ENCODE measurements at regions not wholly inside any gene's neighbourhood (a gene's known extent, or its start where the extent isn't known, plus 50 kb on each side); places are given as distances from the start of the nearest gene placed in this dataset.

DNA sequence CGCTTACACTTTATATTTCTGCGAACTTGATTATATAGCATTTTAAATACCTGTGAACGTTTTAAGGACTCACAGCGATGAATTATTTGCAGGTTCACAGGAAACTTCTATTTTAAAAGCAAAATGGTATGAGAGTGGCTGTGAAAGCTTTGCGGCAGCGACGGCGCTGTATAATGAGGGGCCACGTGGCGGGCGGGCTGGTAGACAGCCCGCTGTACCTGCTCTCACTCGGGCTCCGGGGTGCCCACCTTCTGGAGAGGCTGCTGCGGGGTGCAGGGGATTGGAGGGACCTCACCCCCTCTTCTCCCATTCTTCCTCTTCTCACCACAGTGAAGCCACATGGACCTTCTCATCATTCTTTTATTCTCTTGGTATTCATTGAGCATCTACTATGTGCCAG is 164.2 kb upstream of the MYL2 start:
- H3K4me1 ChIP-seq (ENCODE audit: insufficient read depth, low read length) = no peaks in the 10 kb centered on the region
- no peak overlapping the region for H3K9ac ChIP-seq (ENCODE audit: low read depth, low read length)
- 98% methylated on average over 15 of the region's 15 CpGs for WGBS
- no peak overlapping the region for H3K4me3 ChIP-seq (ENCODE audit: low read length)
- H3K9me3 ChIP-seq (ENCODE audit: insufficient read depth, low read depth, low read length) = no peaks in the 10 kb centered on the region
- no peak overlapping the region for H3K27ac ChIP-seq (ENCODE audit: low read depth, low read length)
- no peaks in the 10 kb centered on the region for H3K36me3 ChIP-seq (ENCODE audit: insufficient read depth, low read length)
- H3K27me3 ChIP-seq (ENCODE audit: insufficient read depth, low read length) = no peaks in the 10 kb centered on the region

DNA sequence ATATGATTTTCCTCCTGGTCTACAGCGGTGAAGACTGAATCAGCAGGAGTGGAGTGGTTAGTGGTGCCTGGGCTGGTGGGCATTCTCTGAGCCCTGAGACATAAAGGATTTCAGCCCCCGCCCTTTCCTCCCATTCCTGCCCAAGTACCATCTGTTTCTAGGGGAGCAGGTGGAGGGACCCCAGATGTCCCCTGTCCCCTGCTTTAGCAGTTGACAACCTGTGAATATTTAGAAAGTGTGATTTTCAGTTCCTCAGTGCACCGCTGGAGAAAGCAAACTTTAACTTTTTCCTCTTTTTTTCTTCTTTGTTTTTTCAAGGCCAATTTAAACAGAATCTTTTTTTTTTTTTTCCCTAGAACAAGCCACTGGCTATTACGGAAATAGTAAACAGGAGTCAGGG is 163.8 kb upstream of the MYL2 start:
- no peak overlapping the region for H3K9ac ChIP-seq (ENCODE audit: low read depth, low read length)
- H3K4me3 ChIP-seq (ENCODE audit: low read length) = no peak overlapping the region
- H3K9me3 ChIP-seq (ENCODE audit: insufficient read depth, low read depth, low read length) = no peaks in the 10 kb centered on the region
- no peaks in the 10 kb centered on the region for H3K27me3 ChIP-seq (ENCODE audit: insufficient read depth, low read length)
- H3K36me3 ChIP-seq (ENCODE audit: insufficient read depth, low read length) = no peaks in the 10 kb centered on the region
- no peaks in the 10 kb centered on the region for H3K4me1 ChIP-seq (ENCODE audit: insufficient read depth, low read length)
- 90% methylated on average over 3 of the region's 4 CpGs for WGBS
- no peak overlapping the region for H3K27ac ChIP-seq (ENCODE audit: low read depth, low read length)

DNA sequence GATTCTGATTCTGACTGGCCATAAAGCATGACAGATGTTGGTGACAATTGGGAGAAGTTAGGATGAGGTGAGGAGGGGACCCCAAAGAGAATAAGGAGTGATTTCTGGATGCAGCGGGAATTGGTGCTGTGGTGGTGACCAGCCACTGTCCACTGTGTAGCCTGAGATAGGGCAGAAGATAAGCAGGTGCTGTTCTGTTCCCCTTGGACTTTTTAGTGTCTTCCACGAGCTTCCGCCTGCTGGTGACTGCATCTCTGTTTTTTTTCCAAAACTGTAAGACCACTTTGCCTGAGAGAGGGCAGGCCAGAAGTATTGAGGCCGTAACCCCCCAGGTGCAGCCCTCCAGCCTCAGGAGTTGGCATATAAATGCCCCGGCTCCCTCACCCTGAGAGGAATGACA is 161.2 kb upstream of the MYL2 start:
- Histone ChIP-seq H3K9ac (ENCODE audit: low read depth, low read length) (no peak overlapping the region), H3K36me3 (ENCODE audit: insufficient read depth, low read length) (no peaks in the 10 kb centered on the region), H3K4me3 (ENCODE audit: low read length) (no peak overlapping the region), H3K27me3 (ENCODE audit: insufficient read depth, low read length) (no peaks in the 10 kb centered on the region), H3K4me1 (ENCODE audit: insufficient read depth, low read length) (no peaks in the 10 kb centered on the region), H3K27ac (ENCODE audit: low read depth, low read length) (no peak overlapping the region), H3K9me3 (ENCODE audit: insufficient read depth, low read depth, low read length) (no peaks in the 10 kb centered on the region)
- WGBS = 91% methylated on average over 5 of the region's 5 CpGs

DNA sequence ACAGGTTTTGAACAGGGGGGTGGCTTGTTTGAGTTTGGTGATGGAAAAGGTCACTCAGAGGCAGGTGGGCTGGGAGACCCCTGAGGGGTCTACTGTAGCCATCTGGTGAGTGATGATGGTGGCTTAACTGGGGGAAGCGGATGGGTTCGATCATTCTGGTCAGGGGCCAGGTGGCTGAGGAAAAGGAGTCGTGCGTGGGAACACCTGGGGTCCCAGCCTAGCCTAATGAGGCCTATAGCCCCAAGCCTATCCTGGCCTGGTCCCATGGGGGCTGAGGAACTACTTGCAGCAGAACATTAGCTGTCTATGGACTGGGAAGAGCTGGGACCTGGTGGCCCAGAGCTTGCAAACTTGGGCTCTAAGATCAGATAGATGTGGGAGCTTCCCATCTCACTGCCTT is 158.4 kb upstream of the MYL2 start:
- WGBS = 92% methylated on average over 4 of the region's 4 CpGs
- Histone ChIP-seq H3K27ac (ENCODE audit: low read depth, low read length) (no peak overlapping the region), H3K36me3 (ENCODE audit: insufficient read depth, low read length) (no peaks in the 10 kb centered on the region), H3K4me1 (ENCODE audit: insufficient read depth, low read length) (0 out of 2 replicates have a peak, but pooled peaks cover 6% of the 10 kb centered on the region), H3K27me3 (ENCODE audit: insufficient read depth, low read length) (no peaks in the 10 kb centered on the region), H3K9ac (ENCODE audit: low read depth, low read length) (no peak overlapping the region), H3K4me3 (ENCODE audit: low read length) (no peak overlapping the region), H3K9me3 (ENCODE audit: insufficient read depth, low read depth, low read length) (no peaks in the 10 kb centered on the region)

DNA sequence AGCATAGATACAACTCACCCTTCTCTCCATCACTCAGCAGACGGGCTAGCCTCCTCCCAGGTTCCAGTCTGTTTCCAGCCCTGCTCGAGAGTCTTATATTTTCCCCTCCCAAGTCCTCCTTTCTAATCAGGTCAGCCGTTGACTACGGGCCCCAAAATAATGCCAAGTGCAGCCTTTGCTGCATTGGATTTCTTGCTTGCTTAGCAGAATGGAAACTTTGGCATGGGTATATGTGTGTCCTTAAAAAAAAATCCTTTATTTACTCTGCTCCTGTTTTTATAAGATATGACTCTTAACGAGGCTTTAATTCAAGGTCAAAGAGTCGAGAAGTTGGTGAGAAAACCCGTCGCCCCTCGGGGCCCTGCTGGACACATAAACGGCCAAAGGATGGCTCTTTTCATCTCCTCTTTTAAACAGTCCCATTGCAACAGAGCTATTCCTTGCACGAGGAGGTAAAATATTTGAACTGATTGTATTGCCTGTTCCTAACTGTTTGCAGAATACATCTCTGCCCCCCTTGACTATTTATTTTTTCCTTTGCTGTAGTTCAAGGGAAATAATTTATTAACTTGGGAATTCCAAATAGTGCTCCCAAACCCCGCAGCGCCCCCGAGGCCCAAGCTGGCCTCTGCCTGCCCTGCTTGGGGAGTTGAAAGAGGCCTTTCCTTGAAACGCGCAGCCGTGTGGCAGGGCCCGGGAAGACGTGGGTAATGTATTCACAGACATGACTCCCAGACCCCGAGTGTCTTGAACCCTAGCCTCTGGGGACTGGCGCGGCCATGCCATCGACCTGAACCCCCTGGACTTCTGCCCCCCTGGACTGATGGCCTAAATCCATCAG is 156.5 kb upstream of the MYL2 start:
- no peak overlapping the region for H3K9ac ChIP-seq (ENCODE audit: low read depth, low read length)
- peaks cover 14% of the 10 kb centered on the region for H3K4me1 ChIP-seq (ENCODE audit: insufficient read depth, low read length)
- 90% methylated on average over 23 of the region's 23 CpGs for WGBS
- no peaks in the 10 kb centered on the region for H3K9me3 ChIP-seq (ENCODE audit: insufficient read depth, low read depth, low read length)
- no peak overlapping the region for H3K27ac ChIP-seq (ENCODE audit: low read depth, low read length)
- no peaks in the 10 kb centered on the region for H3K27me3 ChIP-seq (ENCODE audit: insufficient read depth, low read length)
- H3K4me3 ChIP-seq (ENCODE audit: low read length) = no peak overlapping the region
- H3K36me3 ChIP-seq (ENCODE audit: insufficient read depth, low read length) = no peaks in the 10 kb centered on the region

DNA sequence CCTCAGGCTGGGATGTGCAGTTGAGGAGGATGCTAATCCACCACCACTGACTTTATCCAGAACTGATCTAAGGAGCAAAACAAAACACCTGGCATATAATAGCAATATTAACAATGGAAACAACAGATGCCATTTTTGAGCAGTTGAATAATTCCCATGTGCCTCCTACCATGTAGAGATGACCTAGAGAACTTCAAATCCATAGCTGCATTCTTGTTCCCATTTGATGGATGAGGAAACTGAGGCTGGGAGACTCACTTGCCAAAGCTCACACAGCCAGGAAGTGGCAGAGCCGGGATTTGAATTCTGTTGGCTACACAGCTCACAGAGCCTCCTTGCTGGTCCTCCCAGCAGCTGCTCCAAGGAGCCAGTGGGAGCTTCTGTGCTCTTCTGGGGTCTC is 155.8 kb upstream of the MYL2 start:
- no peak overlapping the region for H3K4me3 ChIP-seq (ENCODE audit: low read length)
- no peaks in the 10 kb centered on the region for H3K27me3 ChIP-seq (ENCODE audit: insufficient read depth, low read length)
- 95% methylated on average over 1 of the region's 1 CpG for WGBS
- peaks cover 14% of the 10 kb centered on the region for H3K4me1 ChIP-seq (ENCODE audit: insufficient read depth, low read length)
- no peak overlapping the region for H3K9ac ChIP-seq (ENCODE audit: low read depth, low read length)
- no peaks in the 10 kb centered on the region for H3K36me3 ChIP-seq (ENCODE audit: insufficient read depth, low read length)
- H3K27ac ChIP-seq (ENCODE audit: low read depth, low read length) = no peak overlapping the region
- no peaks in the 10 kb centered on the region for H3K9me3 ChIP-seq (ENCODE audit: insufficient read depth, low read depth, low read length)

DNA sequence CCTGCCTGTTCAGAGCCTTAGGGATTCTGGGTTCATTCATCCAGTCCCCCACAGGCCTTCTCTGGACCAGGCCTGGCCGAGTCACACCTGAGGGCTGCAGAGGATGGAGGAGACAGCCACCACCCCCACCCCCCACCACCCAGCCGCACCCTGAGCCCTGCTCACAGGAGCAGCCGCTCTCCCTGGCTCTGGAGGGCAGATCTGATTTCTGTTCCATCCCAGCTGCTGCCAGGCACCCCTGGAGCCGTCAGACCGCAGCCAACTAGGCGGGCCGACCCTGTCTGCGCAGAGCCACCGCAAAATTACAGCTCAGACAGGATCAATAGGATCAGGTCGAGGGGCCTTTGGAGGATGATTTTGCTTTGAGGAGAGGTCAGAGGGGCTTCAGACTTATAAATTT is 154.6 kb upstream of the MYL2 start:
- Histone ChIP-seq H3K9ac (ENCODE audit: low read depth, low read length) (no peak overlapping the region), H3K4me3 (ENCODE audit: low read length) (no peak overlapping the region), H3K27ac (ENCODE audit: low read depth, low read length) (no peak overlapping the region), H3K9me3 (ENCODE audit: insufficient read depth, low read depth, low read length) (no peaks in the 10 kb centered on the region), H3K36me3 (ENCODE audit: insufficient read depth, low read length) (no peaks in the 10 kb centered on the region), H3K4me1 (ENCODE audit: insufficient read depth, low read length) (peaks cover 14% of the 10 kb centered on the region), H3K27me3 (ENCODE audit: insufficient read depth, low read length) (no peaks in the 10 kb centered on the region)
- WGBS = 91% methylated on average over 10 of the region's 10 CpGs

DNA sequence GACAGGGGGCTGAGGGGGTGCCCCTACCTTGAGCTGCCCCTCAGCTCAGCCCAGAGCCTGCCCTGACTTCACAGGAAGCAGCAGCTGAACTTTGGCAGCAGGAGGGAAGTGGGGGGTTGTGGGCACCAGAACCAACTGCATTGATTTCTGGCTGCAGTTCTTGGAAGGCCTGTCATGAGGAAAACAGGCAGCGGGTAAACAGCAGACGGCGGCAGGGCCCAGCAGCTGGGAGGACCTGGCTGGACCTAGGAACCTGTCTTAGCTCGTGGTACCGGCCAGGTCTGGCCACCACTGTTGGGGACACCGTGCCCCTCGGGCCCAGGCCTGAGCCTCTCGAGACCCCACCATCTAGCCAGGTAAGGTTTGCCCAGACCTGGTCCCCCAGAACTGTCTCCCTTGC is 154.2 kb upstream of the MYL2 start:
- H3K4me3 ChIP-seq (ENCODE audit: low read length) = no peak overlapping the region
- no peak overlapping the region for H3K27ac ChIP-seq (ENCODE audit: low read depth, low read length)

DNA sequence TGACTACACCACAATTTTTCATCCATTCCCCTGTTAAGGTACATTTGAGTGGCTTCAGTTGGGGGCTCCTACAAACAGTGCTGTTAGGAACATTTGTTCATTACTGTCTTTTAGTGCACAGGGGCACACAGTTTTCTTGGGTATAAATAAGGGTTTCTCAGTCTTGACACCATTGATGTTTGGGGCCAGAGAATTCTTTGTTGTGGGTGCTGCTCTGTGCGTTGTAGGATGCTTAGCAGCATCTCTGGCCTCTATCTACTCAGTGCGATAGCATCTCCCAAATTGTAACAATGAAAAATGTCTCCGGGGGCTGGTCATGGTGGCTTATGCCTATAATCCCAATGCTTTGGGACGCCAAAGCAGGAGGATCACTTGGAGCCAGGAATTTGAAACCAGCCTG is 153.0 kb upstream of the MYL2 start:
- peaks cover 14% of the 10 kb centered on the region for H3K4me1 ChIP-seq (ENCODE audit: insufficient read depth, low read length)
- no peaks in the 10 kb centered on the region for H3K36me3 ChIP-seq (ENCODE audit: insufficient read depth, low read length)
- no peaks in the 10 kb centered on the region for H3K27me3 ChIP-seq (ENCODE audit: insufficient read depth, low read length)
- no peak overlapping the region for H3K4me3 ChIP-seq (ENCODE audit: low read length)
- 97% methylated on average over 4 of the region's 4 CpGs for WGBS
- no peak overlapping the region for H3K9ac ChIP-seq (ENCODE audit: low read depth, low read length)
- H3K9me3 ChIP-seq (ENCODE audit: insufficient read depth, low read depth, low read length) = no peaks in the 10 kb centered on the region
- no peak overlapping the region for H3K27ac ChIP-seq (ENCODE audit: low read depth, low read length)

More for the DNA sequence above, 154.2 kb upstream of the MYL2 start:
- no peak overlapping the region; the same call in 1 of the 2 replicates for H3K9ac ChIP-seq (ENCODE audit: low read depth, low read length)
- H3K9me3 ChIP-seq (ENCODE audit: insufficient read depth, low read depth, low read length) = no peaks in the 10 kb centered on the region
- no peaks in the 10 kb centered on the region for H3K27me3 ChIP-seq (ENCODE audit: insufficient read depth, low read length)
- peaks cover 14% of the 10 kb centered on the region for H3K4me1 ChIP-seq (ENCODE audit: insufficient read depth, low read length)
- 93% methylated on average over 8 of the region's 8 CpGs for WGBS
- H3K36me3 ChIP-seq (ENCODE audit: insufficient read depth, low read length) = no peaks in the 10 kb centered on the region

DNA sequence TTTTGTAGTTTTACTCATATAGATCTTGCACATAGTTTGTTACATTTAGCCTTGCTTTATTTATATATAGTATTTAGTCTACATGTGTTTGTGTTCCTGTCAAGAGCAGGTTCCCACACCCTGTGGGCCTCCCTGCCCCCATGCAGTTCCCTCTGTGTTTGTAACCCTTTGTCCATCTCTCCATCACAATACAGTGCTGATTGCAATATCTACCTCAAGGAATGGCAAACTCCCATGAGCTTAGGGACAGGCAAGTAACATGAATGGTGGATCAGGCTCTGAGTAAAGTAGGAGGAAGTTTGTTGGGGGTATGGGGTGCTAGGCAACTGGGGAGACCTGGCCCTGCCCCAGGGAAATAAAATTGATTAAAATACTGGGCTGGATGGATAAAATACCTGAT is 151.9 kb upstream of the MYL2 start:
- H3K27ac ChIP-seq (ENCODE audit: low read depth, low read length) = peak overlapping the region; percentile 51; the same call in 1 of the 2 replicates
- H3K27me3 ChIP-seq (ENCODE audit: insufficient read depth, low read length) = no peaks in the 10 kb centered on the region
- peaks cover 14% of the 10 kb centered on the region for H3K4me1 ChIP-seq (ENCODE audit: insufficient read depth, low read length)
- no peaks in the 10 kb centered on the region for H3K9me3 ChIP-seq (ENCODE audit: insufficient read depth, low read depth, low read length)
- H3K9ac ChIP-seq (ENCODE audit: low read depth, low read length) = no peak overlapping the region
- no peaks in the 10 kb centered on the region for H3K36me3 ChIP-seq (ENCODE audit: insufficient read depth, low read length)
- no peak overlapping the region for H3K4me3 ChIP-seq (ENCODE audit: low read length)

DNA sequence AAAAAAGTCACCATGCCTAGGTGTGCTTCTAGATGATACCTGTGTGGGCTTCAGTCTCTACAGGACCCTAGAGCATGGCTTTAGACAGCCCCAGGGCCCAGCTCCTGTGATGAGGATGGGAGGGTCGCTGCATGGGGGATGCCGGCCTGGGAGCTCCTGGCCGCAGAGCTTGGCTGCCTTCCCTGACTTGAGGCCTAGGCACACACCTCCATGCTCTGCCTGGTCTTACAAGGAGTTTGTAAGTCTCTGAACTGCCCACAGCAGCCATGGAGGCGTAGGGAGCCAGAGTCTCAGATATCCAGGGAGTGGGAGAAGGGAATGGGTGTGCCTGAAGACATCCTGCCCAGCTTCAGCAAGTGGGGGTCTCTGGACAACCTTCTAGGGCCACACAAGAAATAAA is 149.5 kb upstream of the MYL2 start:
- no peaks in the 10 kb centered on the region for H3K36me3 ChIP-seq (ENCODE audit: insufficient read depth, low read length)
- H3K27ac ChIP-seq (ENCODE audit: low read depth, low read length) = no peak overlapping the region
- no peaks in the 10 kb centered on the region for H3K9me3 ChIP-seq (ENCODE audit: insufficient read depth, low read depth, low read length)
- WGBS = 96% methylated on average over 4 of the region's 4 CpGs
- H3K27me3 ChIP-seq (ENCODE audit: insufficient read depth, low read length) = no peaks in the 10 kb centered on the region
- no peak overlapping the region for H3K9ac ChIP-seq (ENCODE audit: low read depth, low read length)
- peaks cover 14% of the 10 kb centered on the region for H3K4me1 ChIP-seq (ENCODE audit: insufficient read depth, low read length)
- H3K4me3 ChIP-seq (ENCODE audit: low read length) = no peak overlapping the region

DNA sequence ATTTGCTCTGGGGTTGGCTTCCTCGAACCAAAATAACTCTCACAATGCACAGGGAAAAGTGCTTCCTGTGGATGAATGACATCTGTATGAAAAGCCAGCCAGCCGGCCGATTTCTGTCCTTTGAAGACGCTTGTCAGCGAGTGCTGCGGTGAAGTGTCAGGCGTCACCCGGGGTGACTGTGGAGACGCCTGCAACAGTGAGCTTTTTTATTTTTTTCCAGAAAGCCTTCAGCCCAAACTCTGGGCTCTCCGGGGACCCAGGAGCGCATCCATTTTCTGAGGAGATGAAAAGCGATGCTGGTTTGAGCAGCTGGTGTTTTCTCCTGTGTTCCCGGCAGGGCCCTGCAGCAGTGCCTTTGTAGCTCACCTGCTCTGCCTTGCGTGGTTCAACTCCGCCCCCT is 147.9 kb upstream of the MYL2 start:
- Histone ChIP-seq H3K27me3 (ENCODE audit: insufficient read depth, low read length) (no peaks in the 10 kb centered on the region), H3K36me3 (ENCODE audit: insufficient read depth, low read length) (no peaks in the 10 kb centered on the region), H3K27ac (ENCODE audit: low read depth, low read length) (no peak overlapping the region), H3K9me3 (ENCODE audit: insufficient read depth, low read depth, low read length) (no peaks in the 10 kb centered on the region), H3K9ac (ENCODE audit: low read depth, low read length) (no peak overlapping the region), H3K4me3 (ENCODE audit: low read length) (no peak overlapping the region), H3K4me1 (ENCODE audit: insufficient read depth, low read length) (peaks cover 8% of the 10 kb centered on the region)
- 82% methylated on average over 15 of the region's 15 CpGs for WGBS
